ENCODE measurements at regions not wholly inside any gene's neighbourhood (a gene's known extent, or its start where the extent isn't known, plus 50 kb on each side); places are given as distances from the start of the nearest gene placed in this dataset.

GRCh38 chr9:36736648-36737047, 164.0 kb downstream of the MELK start:
- H3K4me3 ChIP-seq (ENCODE audit: low read depth, low read length) = no peak overlapping the region
- FAIRE-seq = no peak
- no peak for TF ChIP-seq CTCF (IDR thresholded peaks at IDR 0.05; ENCODE audit: insufficient read depth, low read length, severe bottlenecking)
- DNase-seq (ENCODE audit: low read depth) = no peak
- H3K36me3 ChIP-seq (ENCODE audit: control insufficient read depth, insufficient read depth, low read length) = no peaks in the 10 kb centered on the region
- no peaks in the 10 kb centered on the region for H3K27me3 ChIP-seq (ENCODE audit: control insufficient read depth, insufficient read depth, low read length)

DNA sequence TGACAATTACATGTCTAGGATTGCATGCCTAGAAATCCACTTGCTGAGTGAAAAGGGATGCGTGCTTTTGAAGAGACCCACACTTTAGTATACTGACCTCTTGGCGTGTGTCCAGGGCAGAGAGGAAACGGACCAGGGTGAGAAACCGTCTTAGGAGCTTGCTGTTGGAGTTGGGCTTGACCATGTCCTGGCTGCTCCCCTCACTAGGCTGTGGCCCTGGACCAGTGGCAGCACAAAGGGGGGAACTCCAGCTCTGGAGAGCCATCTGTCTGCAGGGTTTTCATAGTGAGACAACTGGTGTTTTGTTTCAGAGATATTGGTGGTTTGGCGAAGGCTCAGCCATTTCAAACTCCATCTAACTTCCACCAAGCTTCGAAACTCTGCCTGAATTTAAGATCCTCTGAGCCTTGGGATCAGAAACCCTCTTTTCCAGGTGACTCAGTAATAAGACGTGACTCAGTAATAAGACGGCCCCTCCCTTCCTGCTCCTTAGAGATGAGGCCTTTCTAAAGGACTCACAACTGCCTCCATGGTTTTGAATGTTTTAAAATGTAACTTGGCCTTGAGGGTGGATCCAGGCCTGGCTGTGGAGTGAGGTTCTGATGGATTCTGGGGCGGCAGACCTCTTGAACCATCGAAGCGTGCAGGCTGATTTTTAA, 165.8 kb downstream of the MELK start:
- peak; percentile 47 for FAIRE-seq

GRCh38 chr9:36739373-36740116, 166.8 kb downstream of the MELK start:
- no peak overlapping the region for H3K4me3 ChIP-seq (ENCODE audit: low read depth, low read length)
- DNase-seq (ENCODE audit: low read depth) (no peak), FAIRE-seq (no peak)
- H3K36me3 ChIP-seq (ENCODE audit: control insufficient read depth, insufficient read depth, low read length) = no peaks in the 10 kb centered on the region
- H3K27me3 ChIP-seq (ENCODE audit: control insufficient read depth, insufficient read depth, low read length) = no peaks in the 10 kb centered on the region
- no peak for TF ChIP-seq CTCF (IDR thresholded peaks at IDR 0.05; ENCODE audit: insufficient read depth, low read length, severe bottlenecking)

More for the DNA sequence above, 165.8 kb downstream of the MELK start:
- peak; percentile 84 for DNase-seq (ENCODE audit: low read depth)
- Histone ChIP-seq H3K27me3 (ENCODE audit: control insufficient read depth, insufficient read depth, low read length) (no peaks in the 10 kb centered on the region), H3K4me3 (ENCODE audit: low read depth, low read length) (no peak overlapping the region), H3K36me3 (ENCODE audit: control insufficient read depth, insufficient read depth, low read length) (no peaks in the 10 kb centered on the region)
- no peak for TF ChIP-seq CTCF (IDR thresholded peaks at IDR 0.05; ENCODE audit: insufficient read depth, low read length, severe bottlenecking)

DNA sequence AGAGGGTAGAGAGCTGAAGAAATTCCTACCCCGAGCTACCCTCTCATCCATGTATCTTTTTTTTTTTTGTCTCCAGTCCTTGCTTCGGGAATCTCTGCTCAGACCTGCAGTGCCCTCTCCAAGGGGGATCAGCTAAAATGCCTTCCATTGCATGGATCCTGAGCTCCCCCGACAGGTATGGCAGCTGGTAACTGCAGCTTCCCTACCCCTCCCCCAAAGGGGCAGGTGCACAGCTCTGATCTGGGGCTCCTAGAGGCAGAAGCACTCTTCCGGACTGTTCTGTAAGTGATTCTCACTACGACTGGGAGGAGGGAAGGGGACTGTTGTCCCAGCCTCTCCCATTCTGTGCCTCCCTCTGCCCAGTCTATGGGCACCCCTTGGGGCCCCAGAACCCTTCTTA, 169.6 kb downstream of the MELK start:
- Histone ChIP-seq H3K36me3 (ENCODE audit: control insufficient read depth, insufficient read depth, low read length) (no peaks in the 10 kb centered on the region), H3K4me3 (ENCODE audit: low read depth, low read length) (no peak overlapping the region), H3K27me3 (ENCODE audit: control insufficient read depth, insufficient read depth, low read length) (no peaks in the 10 kb centered on the region)
- TF ChIP-seq CTCF (IDR thresholded peaks at IDR 0.05; ENCODE audit: insufficient read depth, low read length, severe bottlenecking) = no peak
- no peak for DNase-seq (ENCODE audit: low read depth)
- no peak for FAIRE-seq

DNA sequence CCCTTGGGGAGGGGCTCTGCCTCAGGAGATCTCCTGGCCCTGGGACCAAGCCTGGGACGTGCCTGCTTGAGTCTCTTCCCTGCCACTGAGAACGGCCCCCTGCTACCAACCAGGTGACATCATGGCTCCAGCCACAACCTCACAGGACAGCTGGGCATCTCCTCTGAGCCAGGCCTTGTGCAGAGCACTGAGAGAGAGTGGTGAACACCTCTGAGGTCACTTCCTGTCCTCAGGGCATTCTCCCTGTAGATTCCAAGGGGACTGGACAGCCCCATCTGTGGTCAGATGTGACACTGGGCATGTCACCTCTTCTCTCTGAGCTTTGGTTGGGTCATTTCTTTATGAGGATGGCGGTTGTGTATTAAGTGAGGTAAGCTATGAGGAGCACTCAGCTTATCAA, 172.0 kb downstream of the MELK start:
- DNase-seq (ENCODE audit: low read depth) (no peak), FAIRE-seq (peak; percentile 84)
- TF ChIP-seq CTCF (IDR thresholded peaks at IDR 0.05; ENCODE audit: insufficient read depth, low read length, severe bottlenecking) = no peak
- Histone ChIP-seq H3K27me3 (ENCODE audit: control insufficient read depth, insufficient read depth, low read length) (no peaks in the 10 kb centered on the region), H3K4me3 (ENCODE audit: low read depth, low read length) (no peak overlapping the region), H3K36me3 (ENCODE audit: control insufficient read depth, insufficient read depth, low read length) (no peaks in the 10 kb centered on the region)

Data from bronchial epithelial cell (primary cell).